ENCODE measurements at regions not wholly inside any gene's neighbourhood (a gene's known extent, or its start where the extent isn't known, plus 50 kb on each side); places are given as distances from the start of the nearest gene placed in this dataset.
"Not testable (repeated sequence)": the region's sequence is repeated elsewhere in the genome, so short reads cannot be mapped to it uniquely, and the experiment has no call there.

GRCh38 chr17:20681746-20682722 is 102.5 kb downstream of the CDRT15L2 start:
- POLR2A ChIA-PET (ENCODE audit: unreplicated experiment); H3K9me3 ChIP-seq (ENCODE audit: insufficient read depth, low read depth); CTCF ChIA-PET; H2AFZ ChIP-seq; H4K20me1 ChIP-seq (ENCODE audit: insufficient read depth); DNase-seq; H3K27me3 ChIP-seq (ENCODE audit: insufficient read depth, low read depth); BruUV-seq (replicated peaks); H3K4me2 ChIP-seq; H3K4me3 ChIP-seq; H3K9me2 ChIP-seq (ENCODE audit: insufficient read depth); intact Hi-C loops (cut with micrococcal nuclease; ENCODE audit: unreplicated experiment); H3K4me1 ChIP-seq (replicated peaks; ENCODE audit: insufficient read depth); H3F3A ChIP-seq (ENCODE audit: insufficient read depth, low read depth); H3K27ac ChIP-seq; H3K36me3 ChIP-seq (ENCODE audit: low read depth); H3K79me2 ChIP-seq (ENCODE audit: low read depth): not testable (repeated sequence)

- BruUV-seq (replicated peaks); POLR2A ChIA-PET (ENCODE audit: unreplicated experiment): not testable (repeated sequence)
These were observed 104.2 kb downstream of the CDRT15L2 start for GRCh38 chr17:20683651-20684229.

GRCh38 chr17:20684975-20685374 is 105.5 kb downstream of the CDRT15L2 start:
- H3K27ac ChIP-seq; H3K4me1 ChIP-seq (replicated peaks; ENCODE audit: insufficient read depth); H2AFZ ChIP-seq; H3K9me2 ChIP-seq (ENCODE audit: insufficient read depth); H3K9me3 ChIP-seq (ENCODE audit: insufficient read depth, low read depth); DNase-seq; CTCF ChIA-PET; POLR2A ChIA-PET (ENCODE audit: unreplicated experiment); H3K27me3 ChIP-seq (ENCODE audit: insufficient read depth, low read depth); intact Hi-C loops (cut with micrococcal nuclease; ENCODE audit: unreplicated experiment); H3K36me3 ChIP-seq (ENCODE audit: low read depth); H4K20me1 ChIP-seq (ENCODE audit: insufficient read depth); H3F3A ChIP-seq (ENCODE audit: insufficient read depth, low read depth); BruUV-seq (replicated peaks); H3K4me2 ChIP-seq; H3K79me2 ChIP-seq (ENCODE audit: low read depth); H3K4me3 ChIP-seq: not testable (repeated sequence)

More at GRCh38 chr17:20683651-20684229, 104.2 kb downstream of the CDRT15L2 start:
- H3K79me2 ChIP-seq (ENCODE audit: low read depth); H4K20me1 ChIP-seq (ENCODE audit: insufficient read depth); H3K4me3 ChIP-seq; CTCF ChIA-PET; H3K36me3 ChIP-seq (ENCODE audit: low read depth); H3F3A ChIP-seq (ENCODE audit: insufficient read depth, low read depth); H3K27me3 ChIP-seq (ENCODE audit: insufficient read depth, low read depth); H3K27ac ChIP-seq; H3K9me2 ChIP-seq (ENCODE audit: insufficient read depth); DNase-seq; intact Hi-C loops (cut with micrococcal nuclease; ENCODE audit: unreplicated experiment); H2AFZ ChIP-seq; H3K4me2 ChIP-seq; H3K9me3 ChIP-seq (ENCODE audit: insufficient read depth, low read depth); H3K4me1 ChIP-seq (replicated peaks; ENCODE audit: insufficient read depth): not testable (repeated sequence)

- DNase-seq; BruUV-seq (replicated peaks); H3F3A ChIP-seq (ENCODE audit: insufficient read depth, low read depth); H3K27me3 ChIP-seq (ENCODE audit: insufficient read depth, low read depth); intact Hi-C loops (cut with micrococcal nuclease; ENCODE audit: unreplicated experiment); H3K27ac ChIP-seq; H2AFZ ChIP-seq; H3K9me3 ChIP-seq (ENCODE audit: insufficient read depth, low read depth); H3K4me3 ChIP-seq; H3K9me2 ChIP-seq (ENCODE audit: insufficient read depth); H3K4me1 ChIP-seq (replicated peaks; ENCODE audit: insufficient read depth); H3K79me2 ChIP-seq (ENCODE audit: low read depth); CTCF ChIA-PET; H3K4me2 ChIP-seq; H4K20me1 ChIP-seq (ENCODE audit: insufficient read depth); POLR2A ChIA-PET (ENCODE audit: unreplicated experiment); H3K36me3 ChIP-seq (ENCODE audit: low read depth): not testable (repeated sequence)
These were observed 108.1 kb downstream of the CDRT15L2 start for GRCh38 chr17:20687584-20687983.

- H3K9me3 ChIP-seq (ENCODE audit: insufficient read depth, low read depth); H2AFZ ChIP-seq; CTCF ChIA-PET; H3F3A ChIP-seq (ENCODE audit: insufficient read depth, low read depth); H4K20me1 ChIP-seq (ENCODE audit: insufficient read depth); H3K9me2 ChIP-seq (ENCODE audit: insufficient read depth); H3K4me3 ChIP-seq; H3K36me3 ChIP-seq (ENCODE audit: low read depth); H3K27me3 ChIP-seq (ENCODE audit: insufficient read depth, low read depth); intact Hi-C loops (cut with micrococcal nuclease; ENCODE audit: unreplicated experiment); H3K79me2 ChIP-seq (ENCODE audit: low read depth); H3K4me1 ChIP-seq (replicated peaks; ENCODE audit: insufficient read depth); H3K27ac ChIP-seq; H3K4me2 ChIP-seq; BruUV-seq (replicated peaks); DNase-seq; POLR2A ChIA-PET (ENCODE audit: unreplicated experiment): not testable (repeated sequence)
These were observed 109.7 kb downstream of the CDRT15L2 start for GRCh38 chr17:20689170-20689749.

- H3K36me3 ChIP-seq (ENCODE audit: low read depth); H3K9me2 ChIP-seq (ENCODE audit: insufficient read depth); BruUV-seq (replicated peaks); H3K9me3 ChIP-seq (ENCODE audit: insufficient read depth, low read depth); H3K27me3 ChIP-seq (ENCODE audit: insufficient read depth, low read depth); H2AFZ ChIP-seq; H3F3A ChIP-seq (ENCODE audit: insufficient read depth, low read depth); H3K4me3 ChIP-seq; CTCF ChIA-PET; H4K20me1 ChIP-seq (ENCODE audit: insufficient read depth); intact Hi-C loops (cut with micrococcal nuclease; ENCODE audit: unreplicated experiment); H3K27ac ChIP-seq; H3K4me1 ChIP-seq (replicated peaks; ENCODE audit: insufficient read depth); POLR2A ChIA-PET (ENCODE audit: unreplicated experiment); H3K79me2 ChIP-seq (ENCODE audit: low read depth); DNase-seq; H3K4me2 ChIP-seq: not testable (repeated sequence)
These were observed 113.2 kb downstream of the CDRT15L2 start for GRCh38 chr17:20692706-20693105.

GRCh38 chr17:20695871-20696270 is 116.3 kb downstream of the CDRT15L2 start:
- H3K9me2 ChIP-seq (ENCODE audit: insufficient read depth); H3K36me3 ChIP-seq (ENCODE audit: low read depth); H2AFZ ChIP-seq; H3K27me3 ChIP-seq (ENCODE audit: insufficient read depth, low read depth); DNase-seq; H3K9me3 ChIP-seq (ENCODE audit: insufficient read depth, low read depth); H3K4me3 ChIP-seq; POLR2A ChIA-PET (ENCODE audit: unreplicated experiment); CTCF ChIA-PET; H4K20me1 ChIP-seq (ENCODE audit: insufficient read depth); H3K79me2 ChIP-seq (ENCODE audit: low read depth); BruUV-seq (replicated peaks); H3K4me2 ChIP-seq; intact Hi-C loops (cut with micrococcal nuclease; ENCODE audit: unreplicated experiment); H3K27ac ChIP-seq: not testable (repeated sequence)
- peaks cover 23% of the 10 kb centered on the region for H3F3A ChIP-seq (ENCODE audit: insufficient read depth, low read depth)
- peaks cover 24% of the 10 kb centered on the region for H3K4me1 ChIP-seq (replicated peaks; ENCODE audit: insufficient read depth)
